Mesothelial cell of epicardium (in vitro differentiated cells): ENCODE measurements at regions not wholly inside any gene's neighbourhood (a gene's known extent, or its start where the extent isn't known, plus 50 kb on each side); places are given as distances from the start of the nearest gene placed in this dataset.

Experiments
- DNase-seq, 2 experiments: peaks; one replicate each; pipeline ENCODE4 v3.0.0; 2021; ENCODE audit warnings: low spot score in 2 of 2; ENCODE audit not compliant: unreplicated experiment in 2 of 2
- H3K27ac Mint-ChIP-seq: 2 replicates; pipeline ENCODE4 v1.8.0; 2021; ENCODE audit warnings: mixed read lengths
- H3K27me3 Mint-ChIP-seq: 2 replicates; pipeline ENCODE4 v1.8.0; 2021; ENCODE audit warnings: low read depth, mixed read lengths
- H3K36me3 Mint-ChIP-seq: 2 replicates; pipeline ENCODE4 v1.8.0; 2021; ENCODE audit warnings: mixed read lengths
- H3K4me1 Mint-ChIP-seq: 2 replicates; pipeline ENCODE4 v1.8.0; 2021; ENCODE audit warnings: mixed read lengths
- H3K4me3 Mint-ChIP-seq: 2 replicates; pipeline ENCODE4 v1.8.0; 2021; ENCODE audit warnings: mild to moderate bottlenecking, moderate library complexity, mixed read lengths
- H3K9me3 Mint-ChIP-seq: 2 replicates; pipeline ENCODE4 v1.8.0; 2021; ENCODE audit warnings: mixed read lengths
- CTCF ChIP-seq: fragments of 200-600 bp; sonication (generic); IDR thresholded peaks from one replicate; pipeline ENCODE4 v1.5.0; 2021; ENCODE audit warnings: antibody characterized with exemption; ENCODE audit not compliant: unreplicated experiment

GRCh38 chr2:16525265-16525887 lies 140.3 kb downstream of the CYRIA start:
- TF ChIP-seq CTCF: peak; percentile 34
- Mint-ChIP-seq H3K9me3 (peaks cover 11% of the 10 kb centered on the region), H3K27me3 (no peaks in the 10 kb centered on the region), H3K4me3 (no peak overlapping the region), H3K27ac (no peak overlapping the region), H3K36me3 (no peaks in the 10 kb centered on the region), H3K4me1 (peaks cover 40% of the 10 kb centered on the region)
- DNase-seq: no peak

GRCh38 chr2:16523711-16524110 lies 141.9 kb downstream of the CYRIA start:
- Mint-ChIP-seq H3K4me1 (peaks cover 48% of the 10 kb centered on the region), H3K27me3 (no peaks in the 10 kb centered on the region), H3K9me3 (peaks cover 11% of the 10 kb centered on the region), H3K4me3 (no peak overlapping the region), H3K27ac (peak overlapping the region; percentile 99), H3K36me3 (no peaks in the 10 kb centered on the region)
- no peak for TF ChIP-seq CTCF
- no peak for DNase-seq

GRCh38 chr2:16522031-16522831 lies 143.4 kb downstream of the CYRIA start:
- peak overlapping the region; percentile 9 for H3K4me3 Mint-ChIP-seq
- H3K4me1 Mint-ChIP-seq: peaks cover 55% of the 10 kb centered on the region
- H3K27me3 Mint-ChIP-seq: peaks cover 2% of the 10 kb centered on the region
- H3K27ac Mint-ChIP-seq: peak overlapping the region; percentile 99
- DNase-seq: peak; percentile 27 to 77
- peaks cover 11% of the 10 kb centered on the region for H3K9me3 Mint-ChIP-seq
- TF ChIP-seq CTCF: no peak
- H3K36me3 Mint-ChIP-seq: no peaks in the 10 kb centered on the region

GRCh38 chr2:16520891-16521290 lies 144.7 kb downstream of the CYRIA start:
- H3K9me3 Mint-ChIP-seq: peaks cover 3% of the 10 kb centered on the region
- no peak overlapping the region for H3K4me3 Mint-ChIP-seq
- no peaks in the 10 kb centered on the region for H3K36me3 Mint-ChIP-seq
- peaks cover 2% of the 10 kb centered on the region for H3K27me3 Mint-ChIP-seq
- H3K4me1 Mint-ChIP-seq: peaks cover 55% of the 10 kb centered on the region
- no peak for DNase-seq
- peak overlapping the region; percentile 99 for H3K27ac Mint-ChIP-seq
- no peak for TF ChIP-seq CTCF

GRCh38 chr2:16515696-16516095 lies 149.9 kb downstream of the CYRIA start:
- Mint-ChIP-seq H3K4me3 (no peak overlapping the region), H3K9me3 (no peaks in the 10 kb centered on the region), H3K4me1 (peaks cover 21% of the 10 kb centered on the region), H3K36me3 (no peaks in the 10 kb centered on the region), H3K27ac (no peak overlapping the region), H3K27me3 (peaks cover 3% of the 10 kb centered on the region)
- TF ChIP-seq CTCF: no peak
- no peak for DNase-seq
